ENCODE measurements at regions not wholly inside any gene's neighbourhood (a gene's known extent, or its start where the extent isn't known, plus 50 kb on each side); places are given as distances from the start of the nearest gene placed in this dataset.

DNA sequence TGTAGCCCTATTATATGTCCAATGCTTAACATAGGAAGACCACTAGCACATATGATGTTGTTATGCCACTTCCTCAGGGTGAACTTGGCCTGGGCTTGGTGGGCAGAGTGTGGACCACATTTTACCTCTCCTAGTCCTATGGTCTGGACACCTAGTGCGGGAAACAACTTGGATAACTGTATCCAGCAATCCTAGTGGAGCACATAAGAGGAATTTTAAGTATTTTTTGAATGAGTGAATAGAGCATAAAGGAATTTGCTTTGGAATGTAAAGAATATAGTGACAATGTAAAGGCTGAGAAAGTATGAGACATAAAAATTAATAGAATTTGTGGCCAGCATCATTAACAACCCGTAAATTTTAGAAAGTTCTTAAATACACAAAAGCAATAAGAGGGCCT lies 528.9 kb downstream of the IGSF11 start:
- POLR2A ChIA-PET (ENCODE audit: partially characterized antibody): no interaction called here
- no peak overlapping the region for H3K27ac ChIP-seq (ENCODE audit: low read depth, low read length)
- H3K4me2 ChIP-seq (ENCODE audit: insufficient read depth in 1 of 2, low read depth in 2 of 2, low read length in 2 of 2): no peak overlapping the region
- no peak overlapping the region for H3K14ac ChIP-seq (ENCODE audit: insufficient read length)
- H2BK12ac ChIP-seq (ENCODE audit: low read depth, low read length): no peak overlapping the region
- DNase-seq (ENCODE audit: low read depth in 1 of 2, low spot score in 2 of 2) (no peak), FAIRE-seq (no peak)
- H4K5ac ChIP-seq (ENCODE audit: insufficient read length, low read depth, low read length): no peak overlapping the region
- no peak overlapping the region for H2BK5ac ChIP-seq (ENCODE audit: low read depth, low read length)
- H3K79me2 ChIP-seq (ENCODE audit: control insufficient read depth in 1 of 2, insufficient read depth in 2 of 2, low read length in 2 of 2): no peaks in the 10 kb centered on the region
- H4K20me1 ChIP-seq (replicated peaks in 1 of 2; ENCODE audit: control insufficient read depth in 1 of 2, insufficient read depth in 2 of 2, low read length in 2 of 2): no peaks in the 10 kb centered on the region
- H4K8ac ChIP-seq (ENCODE audit: extremely low read depth, insufficient read depth, low read length): no peak overlapping the region
- no peak overlapping the region for H3K9ac ChIP-seq (replicated peaks in 1 of 4; ENCODE audit: extremely low read depth in 1 of 4, low read depth in 3 of 4, low read length in 3 of 4)
- CTCF ChIA-PET (ENCODE audit: partially characterized antibody): no interaction called here
- H2AFZ ChIP-seq (ENCODE audit: low read length): no peak overlapping the region
- no peak for TF ChIP-seq SIN3A (conservative IDR thresholded peaks at IDR 0.05 in 1 of 2, IDR thresholded peaks at IDR 0.05 in 1 of 2; ENCODE audit: low read depth in 1 of 2, low read length in 2 of 2)
- TF ChIP-seq SUZ12 (IDR thresholded peaks at IDR 0.05; ENCODE audit: low read length): no peak
- TF ChIP-seq TBP (IDR thresholded peaks at IDR 0.05; ENCODE audit: low read depth, low read length): no peak
- no peak for TF ChIP-seq POLR2AphosphoS5 (IDR thresholded peaks at IDR 0.05; ENCODE audit: low read depth, low read length)
- peaks cover 2 to 9% (median 5%) of the 10 kb centered on the region in 4 experiments; a peak in 4 of 7 replicates for H3K4me1 ChIP-seq (replicated peaks in 1 of 4; ENCODE audit: control insufficient read depth in 3 of 4, insufficient read depth in 4 of 4, low read length in 3 of 4)
- no peak overlapping the region for H2AK5ac ChIP-seq (ENCODE audit: low read depth, low read length)
- peaks cover 0 to 1% (median 0%) of the 10 kb centered on the region in 4 experiments; a peak in 1 of 7 replicates for H3K27me3 ChIP-seq (replicated peaks in 1 of 4; ENCODE audit: control insufficient read depth in 3 of 4, extremely low read depth in 1 of 4, insufficient read depth in 3 of 4, low read length in 3 of 4)
- no peak overlapping the region for H2BK120ac ChIP-seq (replicated peaks; ENCODE audit: low read depth, low read length)
- H4K91ac ChIP-seq (replicated peaks; ENCODE audit: insufficient read length, low read length): no peak overlapping the region
- no peak overlapping the region for H3K56ac ChIP-seq (replicated peaks; ENCODE audit: insufficient read length, low read depth, low read length)
- H2BK20ac ChIP-seq (ENCODE audit: low read length): no peak overlapping the region
- H3K23me2 ChIP-seq (ENCODE audit: low read depth, low read length): no peaks in the 10 kb centered on the region; the same call in 1 of the 2 replicates
- no peak overlapping the region for H3K4me3 ChIP-seq (ENCODE audit: extremely low read depth in 1 of 4, insufficient read depth in 2 of 4, low read depth in 3 of 4, low read length in 4 of 4)
- no peaks in the 10 kb centered on the region for H3K36me3 ChIP-seq (ENCODE audit: control insufficient read depth in 2 of 4, insufficient read depth in 4 of 4, low read length in 3 of 4)
- no peak overlapping the region for H2BK15ac ChIP-seq (ENCODE audit: low read length)
- H3K9me3 ChIP-seq (ENCODE audit: insufficient read depth in 2 of 2, low read depth in 1 of 2, low read length in 1 of 2): no peaks in the 10 kb centered on the region
- no peak overlapping the region for H3K4ac ChIP-seq (replicated peaks; ENCODE audit: insufficient read length, low read depth, low read length)
- H3K18ac ChIP-seq (ENCODE audit: extremely low read depth, low read length): no peak overlapping the region
- no peak overlapping the region for H3K23ac ChIP-seq (ENCODE audit: insufficient read length)
- H3K79me1 ChIP-seq (ENCODE audit: low read depth, low read length): no peaks in the 10 kb centered on the region
- 90% methylated on average over 2 of the region's 2 CpGs; no CpG with 5 or more reads in 1 of the 2 experiments for WGBS, 2 experiments (ENCODE audit: extremely low coverage in 1 of 2, insufficient coverage in 1 of 2, insufficient read length in 1 of 2, insufficient replicate concordance in 2 of 2, low coverage in 1 of 2, low lambda C conversion rate in 2 of 2, missing lambda C conversion rate in 1 of 2)
